ENCODE measurements at regions not wholly inside any gene's neighbourhood (a gene's known extent, or its start where the extent isn't known, plus 50 kb on each side); places are given as distances from the start of the nearest gene placed in this dataset.

DNA sequence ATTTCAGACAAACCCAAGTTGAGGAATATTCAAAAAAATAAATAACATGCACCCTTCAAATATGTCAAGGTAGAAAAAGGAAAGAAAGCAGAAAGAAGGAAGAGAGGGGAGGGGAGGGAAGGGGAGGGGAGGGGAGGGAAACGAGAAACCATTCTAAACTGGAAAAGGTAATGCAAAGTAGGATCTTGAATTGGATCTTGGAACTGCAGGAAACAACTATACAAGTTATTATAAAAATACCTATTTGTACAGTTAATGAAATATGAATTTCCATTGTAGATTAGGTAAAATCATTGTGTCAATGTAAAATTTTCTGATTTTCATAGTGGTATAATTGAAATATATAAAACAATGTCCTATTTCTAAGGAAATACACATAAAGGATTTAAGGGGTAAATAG, 668.4 kb downstream of the FAT4 start:
- Histone ChIP-seq H3K36me3 (replicated peaks in 1 of 2; ENCODE audit: control extremely low read depth in 1 of 2, control insufficient read depth in 1 of 2, extremely low read depth in 1 of 2, insufficient read depth in 2 of 2, low read length in 1 of 2) (no peaks in the 10 kb centered on the region), H3K4me2 (replicated peaks; ENCODE audit: low read depth, low read length, poor library complexity, severe bottlenecking) (no peak overlapping the region), H3K27me3 (replicated peaks in 1 of 4; ENCODE audit: control extremely low read depth in 1 of 4, control insufficient read depth in 3 of 4, insufficient read depth in 4 of 4, low read length in 3 of 4) (no peaks in the 10 kb centered on the region), H3K79me2 (ENCODE audit: control insufficient read depth, insufficient read depth, low read length) (no peaks in the 10 kb centered on the region), H3K4me3 (ENCODE audit: control extremely low read depth in 1 of 5, extremely low read depth in 1 of 5, insufficient read depth in 1 of 5, low read depth in 2 of 5, low read length in 4 of 5) (no peak overlapping the region), H2AFZ (ENCODE audit: insufficient read depth, low read depth, low read length, poor library complexity, severe bottlenecking) (no peak overlapping the region), H3K4me1 (ENCODE audit: control insufficient read depth in 2 of 2, insufficient read depth in 2 of 2, low read length in 2 of 2) (no peaks in the 10 kb centered on the region), H3K9ac (ENCODE audit: low read length) (no peak overlapping the region), H3K9me3 (ENCODE audit: control extremely low read depth in 1 of 3, control insufficient read depth in 2 of 3, insufficient read depth in 1 of 3, low read length in 2 of 3) (peaks cover 0 to 2% (median 0%) of the 10 kb centered on the region in 3 donors), H3K27ac (ENCODE audit: low read length in 2 of 2) (no peak overlapping the region), H4K20me1 (ENCODE audit: control insufficient read depth, insufficient read depth, low read length, poor library complexity, severe bottlenecking) (no peaks in the 10 kb centered on the region)
- Mint-ChIP-seq H3K27me3 (no peaks in the 10 kb centered on the region), H3K27ac (no peak overlapping the region), H3K9me3 (ENCODE audit: insufficient read depth) (peaks cover 4% of the 10 kb centered on the region), H3K4me1 (no peaks in the 10 kb centered on the region), H3K4me3 (no peak overlapping the region)
- no peak for ATAC-seq (ENCODE audit: low read depth)
- intact Hi-C loops (cut with micrococcal nuclease) = no loop called here
- POLR2A ChIA-PET = no interaction called here
- no CpG with 5 or more reads among the region's 1 CpG for WGBS (ENCODE audit: insufficient coverage)
- CTCF ChIA-PET = no interaction called here
- TF ChIP-seq, protein P1, sequence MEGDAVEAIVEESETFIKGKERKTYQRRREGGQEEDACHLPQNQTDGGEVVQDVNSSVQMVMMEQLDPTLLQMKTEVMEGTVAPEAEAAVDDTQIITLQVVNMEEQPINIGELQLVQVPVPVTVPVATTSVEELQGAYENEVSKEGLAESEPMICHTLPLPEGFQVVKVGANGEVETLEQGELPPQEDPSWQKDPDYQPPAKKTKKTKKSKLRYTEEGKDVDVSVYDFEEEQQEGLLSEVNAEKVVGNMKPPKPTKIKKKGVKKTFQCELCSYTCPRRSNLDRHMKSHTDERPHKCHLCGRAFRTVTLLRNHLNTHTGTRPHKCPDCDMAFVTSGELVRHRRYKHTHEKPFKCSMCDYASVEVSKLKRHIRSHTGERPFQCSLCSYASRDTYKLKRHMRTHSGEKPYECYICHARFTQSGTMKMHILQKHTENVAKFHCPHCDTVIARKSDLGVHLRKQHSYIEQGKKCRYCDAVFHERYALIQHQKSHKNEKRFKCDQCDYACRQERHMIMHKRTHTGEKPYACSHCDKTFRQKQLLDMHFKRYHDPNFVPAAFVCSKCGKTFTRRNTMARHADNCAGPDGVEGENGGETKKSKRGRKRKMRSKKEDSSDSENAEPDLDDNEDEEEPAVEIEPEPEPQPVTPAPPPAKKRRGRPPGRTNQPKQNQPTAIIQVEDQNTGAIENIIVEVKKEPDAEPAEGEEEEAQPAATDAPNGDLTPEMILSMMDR (IDR thresholded peaks at IDR 0.05) = no peak
- TF ChIP-seq EZH2 (IDR thresholded peaks at IDR 0.05; ENCODE audit: borderline replicate concordance, insufficient read depth, low read depth, low read length, poor library complexity, severe bottlenecking) = no peak
- no peak for DNase-seq

DNA sequence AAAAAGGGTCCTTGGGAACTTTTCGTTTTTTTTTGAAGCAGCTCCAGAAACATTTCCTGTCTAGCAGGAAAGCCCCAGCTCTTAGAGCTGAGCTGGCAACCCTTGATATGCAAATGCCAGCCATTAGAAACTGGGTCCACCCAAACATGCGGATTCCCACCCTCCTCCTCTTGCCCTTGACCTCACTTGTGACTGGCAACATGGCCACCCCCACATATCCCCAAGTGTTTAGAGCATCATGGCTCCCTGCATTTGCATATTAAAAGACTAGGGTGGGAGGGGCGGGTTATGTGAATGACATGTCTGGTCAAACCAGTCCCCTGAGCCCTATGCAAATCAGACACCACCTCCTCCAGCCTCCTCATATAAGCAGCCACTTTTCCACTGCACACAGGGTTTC, 671.1 kb downstream of the FAT4 start:
- H3K27ac Mint-ChIP-seq = no peak overlapping the region
- DNase-seq = no peak
- Histone ChIP-seq H3K36me3 (replicated peaks in 1 of 2; ENCODE audit: control extremely low read depth in 1 of 2, control insufficient read depth in 1 of 2, extremely low read depth in 1 of 2, insufficient read depth in 2 of 2, low read length in 1 of 2) (no peaks in the 10 kb centered on the region), H3K4me1 (ENCODE audit: control insufficient read depth in 2 of 2, insufficient read depth in 2 of 2, low read length in 2 of 2) (no peaks in the 10 kb centered on the region), H3K79me2 (ENCODE audit: control insufficient read depth, insufficient read depth, low read length) (no peaks in the 10 kb centered on the region), H3K27me3 (replicated peaks in 1 of 4; ENCODE audit: control extremely low read depth in 1 of 4, control insufficient read depth in 3 of 4, insufficient read depth in 4 of 4, low read length in 3 of 4) (no peaks in the 10 kb centered on the region), H3K4me3 (ENCODE audit: control extremely low read depth in 1 of 5, extremely low read depth in 1 of 5, insufficient read depth in 1 of 5, low read depth in 2 of 5, low read length in 4 of 5) (no peak overlapping the region), H3K4me2 (replicated peaks; ENCODE audit: low read depth, low read length, poor library complexity, severe bottlenecking) (no peak overlapping the region), H3K9me3 (ENCODE audit: control extremely low read depth in 1 of 3, control insufficient read depth in 2 of 3, insufficient read depth in 1 of 3, low read length in 2 of 3) (no peaks in the 10 kb centered on the region), H3K9ac (ENCODE audit: low read length) (no peak overlapping the region), H3K27ac (ENCODE audit: low read length in 2 of 2) (no peak overlapping the region), H2AFZ (ENCODE audit: insufficient read depth, low read depth, low read length, poor library complexity, severe bottlenecking) (no peak overlapping the region), H4K20me1 (ENCODE audit: control insufficient read depth, insufficient read depth, low read length, poor library complexity, severe bottlenecking) (no peaks in the 10 kb centered on the region)
- ATAC-seq (ENCODE audit: low read depth) = no peak
- no peak for TF ChIP-seq EZH2 (IDR thresholded peaks at IDR 0.05; ENCODE audit: borderline replicate concordance, insufficient read depth, low read depth, low read length, poor library complexity, severe bottlenecking)
- TF ChIP-seq, protein P1 (IDR thresholded peaks at IDR 0.05) = no peak
- intact Hi-C loops (cut with micrococcal nuclease) = no loop called here
- H3K27me3 Mint-ChIP-seq = no peaks in the 10 kb centered on the region
- WGBS (ENCODE audit: insufficient coverage) = 53% methylated on average over 3 of the region's 3 CpGs
- H3K4me3 Mint-ChIP-seq = no peak overlapping the region
- CTCF ChIA-PET = no interaction called here
- POLR2A ChIA-PET = no interaction called here
- H3K4me1 Mint-ChIP-seq = no peaks in the 10 kb centered on the region
- no peaks in the 10 kb centered on the region for H3K9me3 Mint-ChIP-seq (ENCODE audit: insufficient read depth)

Measured in B cell (primary cell).